ENCODE measurements at regions not wholly inside any gene's neighbourhood (a gene's known extent, or its start where the extent isn't known, plus 50 kb on each side); places are given as distances from the start of the nearest gene placed in this dataset.

GRCh38 chr4:32454482-32454881 is 1734.3 kb downstream of the PCDH7 start:
- no peak for TF ChIP-seq CTCF (IDR thresholded peaks at IDR 0.05)
- 80% methylated on average over 1 of the region's 1 CpG for WGBS (ENCODE audit: insufficient coverage)
- Histone ChIP-seq H3K36me3 (ENCODE audit: control insufficient read depth, insufficient read depth, low read length) (no peaks in the 10 kb centered on the region), H3K4me1 (ENCODE audit: control insufficient read depth, insufficient read depth, low read length) (no peaks in the 10 kb centered on the region), H3K27me3 (ENCODE audit: control insufficient read depth, insufficient read depth, low read length) (no peaks in the 10 kb centered on the region), H3K4me3 (ENCODE audit: low read length) (no peak overlapping the region), H3K9me3 (ENCODE audit: control insufficient read depth, insufficient read depth, low read length) (no peaks in the 10 kb centered on the region), H3K27ac (ENCODE audit: low read length) (no peak overlapping the region)
- Mint-ChIP-seq H3K36me3 (no peaks in the 10 kb centered on the region), H3K4me1 (no peaks in the 10 kb centered on the region), H3K27me3 (ENCODE audit: low read depth in 2 of 2) (no peaks in the 10 kb centered on the region), H3K27ac (no peak overlapping the region), H3K9me3 (peaks cover 7 to 10% of the 10 kb centered on the region in 2 donors), H3K4me3 (no peak overlapping the region)
- DNase-seq (no peak), ATAC-seq (no peak)
- intact Hi-C loops (cut with micrococcal nuclease): no loop called here

- H3K36me3 ChIP-seq (ENCODE audit: control insufficient read depth, insufficient read depth, low read length): no peaks in the 10 kb centered on the region
- H3K4me1 ChIP-seq (ENCODE audit: control insufficient read depth, insufficient read depth, low read length): no peaks in the 10 kb centered on the region
- ATAC-seq (no peak), DNase-seq (no peak)
- no peaks in the 10 kb centered on the region for H3K9me3 ChIP-seq (ENCODE audit: control insufficient read depth, insufficient read depth, low read length)
- 85% methylated on average over 1 of the region's 2 CpGs for WGBS (ENCODE audit: insufficient coverage)
- H3K27me3 Mint-ChIP-seq (ENCODE audit: low read depth in 2 of 2): no peaks in the 10 kb centered on the region
- peaks cover 6 to 10% of the 10 kb centered on the region in 2 donors for H3K9me3 Mint-ChIP-seq
- H3K27ac Mint-ChIP-seq: no peak overlapping the region
- intact Hi-C loops (cut with micrococcal nuclease): no loop called here
- H3K36me3 Mint-ChIP-seq: no peaks in the 10 kb centered on the region
- no peaks in the 10 kb centered on the region for H3K27me3 ChIP-seq (ENCODE audit: control insufficient read depth, insufficient read depth, low read length)
- H3K27ac ChIP-seq (ENCODE audit: low read length): no peak overlapping the region
- H3K4me3 Mint-ChIP-seq: no peak overlapping the region
- no peak for TF ChIP-seq CTCF (IDR thresholded peaks at IDR 0.05)
- no peak overlapping the region for H3K4me3 ChIP-seq (ENCODE audit: low read length)
- H3K4me1 Mint-ChIP-seq: no peaks in the 10 kb centered on the region
Measured at GRCh38 chr4:32455231-32455630, 1735.1 kb downstream of the PCDH7 start.

- Mint-ChIP-seq H3K27me3 (ENCODE audit: low read depth in 2 of 2) (no peaks in the 10 kb centered on the region), H3K9me3 (peaks cover 0 to 7% of the 10 kb centered on the region in 2 donors), H3K36me3 (no peaks in the 10 kb centered on the region), H3K4me3 (no peak overlapping the region), H3K4me1 (no peaks in the 10 kb centered on the region), H3K27ac (no peak overlapping the region)
- ATAC-seq (no peak), DNase-seq (no peak)
- Histone ChIP-seq H3K4me1 (ENCODE audit: control insufficient read depth, insufficient read depth, low read length) (no peaks in the 10 kb centered on the region), H3K27ac (ENCODE audit: low read length) (no peak overlapping the region), H3K9me3 (ENCODE audit: control insufficient read depth, insufficient read depth, low read length) (no peaks in the 10 kb centered on the region), H3K36me3 (ENCODE audit: control insufficient read depth, insufficient read depth, low read length) (no peaks in the 10 kb centered on the region), H3K4me3 (ENCODE audit: low read length) (no peak overlapping the region), H3K27me3 (ENCODE audit: control insufficient read depth, insufficient read depth, low read length) (no peaks in the 10 kb centered on the region)
- intact Hi-C loops (cut with micrococcal nuclease): no loop called here
- no peak for TF ChIP-seq CTCF (IDR thresholded peaks at IDR 0.05)
- WGBS (ENCODE audit: insufficient coverage): no CpG with 5 or more reads among the region's 1 CpG
Measured at GRCh38 chr4:32460972-32461371, 1740.8 kb downstream of the PCDH7 start.

- no peaks in the 10 kb centered on the region for H3K4me1 Mint-ChIP-seq
- Histone ChIP-seq H3K36me3 (ENCODE audit: control insufficient read depth, insufficient read depth, low read length) (no peaks in the 10 kb centered on the region), H3K9me3 (ENCODE audit: control insufficient read depth, insufficient read depth, low read length) (no peaks in the 10 kb centered on the region), H3K4me1 (ENCODE audit: control insufficient read depth, insufficient read depth, low read length) (no peaks in the 10 kb centered on the region), H3K4me3 (ENCODE audit: low read length) (no peak overlapping the region), H3K27me3 (ENCODE audit: control insufficient read depth, insufficient read depth, low read length) (no peaks in the 10 kb centered on the region), H3K27ac (ENCODE audit: low read length) (no peak overlapping the region)
- H3K27ac Mint-ChIP-seq: no peak overlapping the region
- no peak for TF ChIP-seq CTCF (IDR thresholded peaks at IDR 0.05)
- DNase-seq: no peak
- intact Hi-C loops (cut with micrococcal nuclease): no loop called here
- no peaks in the 10 kb centered on the region for H3K27me3 Mint-ChIP-seq (ENCODE audit: low read depth in 2 of 2)
- ATAC-seq: no peak
- WGBS (ENCODE audit: insufficient coverage): 93% methylated on average over 1 of the region's 1 CpG
- H3K9me3 Mint-ChIP-seq: peaks cover 2 to 3% of the 10 kb centered on the region in 2 donors
- H3K36me3 Mint-ChIP-seq: no peaks in the 10 kb centered on the region
- H3K4me3 Mint-ChIP-seq: no peak overlapping the region
Measured at GRCh38 chr4:32462944-32463343, 1742.8 kb downstream of the PCDH7 start.

Measured in natural killer cell (primary cell).